ENCODE measurements at regions not wholly inside any gene's neighbourhood (a gene's known extent, or its start where the extent isn't known, plus 50 kb on each side); places are given as distances from the start of the nearest gene placed in this dataset.

DNA sequence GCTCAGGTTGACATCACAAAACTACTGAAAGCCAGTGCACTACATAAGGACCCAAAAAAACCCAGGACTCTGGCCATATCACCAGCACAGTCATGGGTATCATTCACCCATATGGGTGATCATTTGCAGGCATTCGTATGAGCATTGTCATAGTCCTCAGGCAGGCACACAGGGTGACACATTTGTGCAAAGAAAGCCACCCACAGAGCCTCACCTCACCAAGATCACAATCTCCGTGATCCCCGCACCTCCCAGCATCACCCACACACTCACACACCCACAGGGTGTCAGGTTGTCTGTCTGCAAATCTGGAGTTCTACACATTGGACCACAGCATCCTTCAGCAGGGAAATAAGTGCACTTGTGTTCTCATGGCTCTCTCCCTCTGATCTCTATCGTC lies 166.0 kb upstream of the LPP start:
- Histone ChIP-seq H3K36me3 (ENCODE audit: control insufficient read depth in 1 of 2, insufficient read depth in 2 of 2, low read length in 2 of 2) (no peaks in the 10 kb centered on the region), H3K4me1 (ENCODE audit: control insufficient read depth in 1 of 2, insufficient read depth in 2 of 2, low read length in 2 of 2) (peaks cover 7% of the 10 kb centered on the region in 2 donors), H3K27me3 (ENCODE audit: control insufficient read depth in 1 of 2, insufficient read depth in 2 of 2, low read length in 2 of 2) (no peaks in the 10 kb centered on the region), H3K9ac (ENCODE audit: low read depth in 1 of 2, low read length in 2 of 2) (no peak overlapping the region), H3K4me3 (ENCODE audit: low read depth in 1 of 2, low read length in 2 of 2) (no peak overlapping the region), H3K9me3 (ENCODE audit: control insufficient read depth in 1 of 2, low read length in 2 of 2) (no peaks in the 10 kb centered on the region), H3K27ac (ENCODE audit: low read depth, low read length) (no peak overlapping the region)

DNA sequence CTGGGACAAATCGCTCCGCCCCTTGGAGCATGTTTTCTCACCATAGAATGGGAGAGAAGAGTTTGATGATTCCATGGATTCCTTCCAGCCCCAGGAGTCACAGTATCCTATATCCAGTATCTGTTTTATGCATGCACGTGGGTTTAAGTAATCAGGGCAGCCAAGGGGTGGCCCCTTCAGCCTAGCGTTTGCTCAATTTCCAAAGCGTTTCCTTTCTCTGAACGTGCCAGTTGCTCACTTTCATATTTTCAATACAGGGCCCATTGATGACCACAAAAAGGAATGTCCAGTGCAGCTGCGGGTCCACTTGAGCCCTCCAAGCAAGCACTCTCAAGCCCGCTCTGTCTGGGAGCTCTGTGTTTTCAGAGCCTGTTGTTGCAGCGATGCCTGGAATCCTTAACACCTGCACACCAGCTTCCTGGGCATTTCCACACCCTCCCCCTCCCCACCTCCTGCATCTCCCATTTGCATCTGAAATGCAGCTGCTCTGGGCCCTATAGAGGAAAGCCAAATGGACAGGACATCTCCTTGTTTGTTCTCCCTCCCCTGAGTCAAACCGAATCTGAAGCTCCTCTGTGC lies 164.3 kb upstream of the LPP start:
- H3K27ac ChIP-seq (ENCODE audit: low read depth, low read length), result no peak overlapping the region
- H3K4me3 ChIP-seq (ENCODE audit: low read depth in 1 of 2, low read length in 2 of 2), result no peak overlapping the region
- peaks cover 7% of the 10 kb centered on the region in 2 donors for H3K4me1 ChIP-seq (ENCODE audit: control insufficient read depth in 1 of 2, insufficient read depth in 2 of 2, low read length in 2 of 2)
- no peaks in the 10 kb centered on the region for H3K9me3 ChIP-seq (ENCODE audit: control insufficient read depth in 1 of 2, low read length in 2 of 2)
- no peak overlapping the region for H3K9ac ChIP-seq (ENCODE audit: low read depth in 1 of 2, low read length in 2 of 2)
- H3K36me3 ChIP-seq (ENCODE audit: control insufficient read depth in 1 of 2, insufficient read depth in 2 of 2, low read length in 2 of 2), result no peaks in the 10 kb centered on the region
- no peaks in the 10 kb centered on the region for H3K27me3 ChIP-seq (ENCODE audit: control insufficient read depth in 1 of 2, insufficient read depth in 2 of 2, low read length in 2 of 2)

DNA sequence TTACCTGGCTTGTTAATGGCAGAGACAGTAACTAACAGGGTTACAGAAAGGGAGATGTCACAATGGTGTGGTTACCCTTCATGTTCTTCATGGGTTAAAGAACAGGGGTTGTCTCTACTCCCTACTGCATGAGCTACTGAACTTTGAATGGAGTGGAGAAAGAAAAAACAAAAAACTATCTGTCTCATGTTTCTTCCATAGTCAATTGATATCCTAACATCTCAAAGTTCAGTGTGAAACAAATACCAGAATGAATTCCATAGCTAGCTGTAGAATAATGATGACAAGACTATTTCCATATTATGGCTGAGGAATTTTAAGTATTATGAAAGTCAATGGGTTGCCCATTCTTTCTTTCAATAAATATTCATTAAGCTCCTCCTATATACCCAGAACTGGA lies 161.3 kb upstream of the LPP start:
- Histone ChIP-seq H3K27me3 (ENCODE audit: control insufficient read depth in 1 of 2, insufficient read depth in 2 of 2, low read length in 2 of 2) (no peaks in the 10 kb centered on the region), H3K4me1 (ENCODE audit: control insufficient read depth in 1 of 2, insufficient read depth in 2 of 2, low read length in 2 of 2) (peaks cover 1 to 4% of the 10 kb centered on the region in 2 donors), H3K9ac (ENCODE audit: low read depth in 1 of 2, low read length in 2 of 2) (no peak overlapping the region), H3K36me3 (ENCODE audit: control insufficient read depth in 1 of 2, insufficient read depth in 2 of 2, low read length in 2 of 2) (no peaks in the 10 kb centered on the region), H3K27ac (ENCODE audit: low read depth, low read length) (no peak overlapping the region), H3K4me3 (ENCODE audit: low read depth in 1 of 2, low read length in 2 of 2) (no peak overlapping the region), H3K9me3 (ENCODE audit: control insufficient read depth in 1 of 2, low read length in 2 of 2) (no peaks in the 10 kb centered on the region)

GRCh38 chr3:187994221-187995042 lies 159.5 kb upstream of the LPP start:
- no peaks in the 10 kb centered on the region for H3K36me3 ChIP-seq (ENCODE audit: control insufficient read depth in 1 of 2, insufficient read depth in 2 of 2, low read length in 2 of 2)
- no peak overlapping the region for H3K27ac ChIP-seq (ENCODE audit: low read depth, low read length)
- H3K27me3 ChIP-seq (ENCODE audit: control insufficient read depth in 1 of 2, insufficient read depth in 2 of 2, low read length in 2 of 2), result no peaks in the 10 kb centered on the region
- peaks cover 11% of the 10 kb centered on the region in 2 donors for H3K4me1 ChIP-seq (ENCODE audit: control insufficient read depth in 1 of 2, insufficient read depth in 2 of 2, low read length in 2 of 2)
- no peak overlapping the region for H3K4me3 ChIP-seq (ENCODE audit: low read depth in 1 of 2, low read length in 2 of 2)
- H3K9ac ChIP-seq (ENCODE audit: low read depth in 1 of 2, low read length in 2 of 2), result no peak overlapping the region
- H3K9me3 ChIP-seq (ENCODE audit: control insufficient read depth in 1 of 2, low read length in 2 of 2), result no peaks in the 10 kb centered on the region

DNA sequence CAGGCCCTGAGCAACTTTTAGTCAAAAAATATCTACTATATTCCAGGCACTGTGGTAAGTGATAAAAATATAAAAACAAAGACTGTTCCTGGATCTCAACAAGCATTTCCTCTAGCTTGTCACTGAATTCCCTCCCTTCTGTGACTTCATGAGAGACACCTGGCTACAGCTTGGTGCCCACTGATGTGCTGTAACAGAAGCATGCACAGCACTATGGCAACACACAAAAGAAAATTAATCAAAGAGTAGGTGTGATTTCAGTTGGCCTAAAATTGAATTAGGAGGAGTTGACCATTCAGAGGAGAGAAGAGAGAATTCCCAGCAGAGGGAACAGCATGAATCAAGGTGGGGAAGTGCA lies 158.9 kb upstream of the LPP start:
- H3K4me1 ChIP-seq (ENCODE audit: control insufficient read depth in 1 of 2, insufficient read depth in 2 of 2, low read length in 2 of 2), result peaks cover 15 to 17% of the 10 kb centered on the region in 2 donors
- no peaks in the 10 kb centered on the region for H3K27me3 ChIP-seq (ENCODE audit: control insufficient read depth in 1 of 2, insufficient read depth in 2 of 2, low read length in 2 of 2)
- no peak overlapping the region for H3K27ac ChIP-seq (ENCODE audit: low read depth, low read length)

DNA sequence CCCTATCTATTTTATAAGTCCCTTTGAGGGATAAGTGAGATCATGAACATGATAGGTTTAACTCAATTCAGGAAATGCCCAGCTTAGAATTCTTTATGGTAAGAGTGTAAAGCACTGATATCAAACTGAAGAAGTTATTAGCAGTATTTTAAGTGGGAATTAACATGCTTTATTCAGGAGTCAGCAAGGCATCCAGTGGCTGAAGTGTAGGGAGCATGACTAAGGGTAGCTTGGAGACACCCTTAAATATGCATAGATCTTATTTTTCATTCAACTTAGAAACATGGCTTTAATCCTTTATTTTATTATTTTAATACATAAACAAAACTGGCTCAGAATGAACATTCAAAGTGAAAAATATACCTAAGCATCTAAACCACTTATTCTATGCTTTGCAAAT lies 158.3 kb upstream of the LPP start:
- Histone ChIP-seq H3K9me3 (ENCODE audit: control insufficient read depth in 1 of 2, low read length in 2 of 2) (no peaks in the 10 kb centered on the region), H3K27ac (ENCODE audit: low read depth, low read length) (no peak overlapping the region), H3K4me3 (ENCODE audit: low read depth in 1 of 2, low read length in 2 of 2) (no peak overlapping the region), H3K4me1 (ENCODE audit: control insufficient read depth in 1 of 2, insufficient read depth in 2 of 2, low read length in 2 of 2) (peaks cover 22 to 23% of the 10 kb centered on the region in 2 donors), H3K36me3 (ENCODE audit: control insufficient read depth in 1 of 2, insufficient read depth in 2 of 2, low read length in 2 of 2) (no peaks in the 10 kb centered on the region), H3K9ac (ENCODE audit: low read depth in 1 of 2, low read length in 2 of 2) (no peak overlapping the region), H3K27me3 (ENCODE audit: control insufficient read depth in 1 of 2, insufficient read depth in 2 of 2, low read length in 2 of 2) (no peaks in the 10 kb centered on the region)

More for the DNA sequence above, 158.9 kb upstream of the LPP start:
- Histone ChIP-seq H3K9ac (ENCODE audit: low read depth in 1 of 2, low read length in 2 of 2) (no peak overlapping the region), H3K4me3 (ENCODE audit: low read depth in 1 of 2, low read length in 2 of 2) (no peak overlapping the region), H3K9me3 (ENCODE audit: control insufficient read depth in 1 of 2, low read length in 2 of 2) (no peaks in the 10 kb centered on the region), H3K36me3 (ENCODE audit: control insufficient read depth in 1 of 2, insufficient read depth in 2 of 2, low read length in 2 of 2) (no peaks in the 10 kb centered on the region)

DNA sequence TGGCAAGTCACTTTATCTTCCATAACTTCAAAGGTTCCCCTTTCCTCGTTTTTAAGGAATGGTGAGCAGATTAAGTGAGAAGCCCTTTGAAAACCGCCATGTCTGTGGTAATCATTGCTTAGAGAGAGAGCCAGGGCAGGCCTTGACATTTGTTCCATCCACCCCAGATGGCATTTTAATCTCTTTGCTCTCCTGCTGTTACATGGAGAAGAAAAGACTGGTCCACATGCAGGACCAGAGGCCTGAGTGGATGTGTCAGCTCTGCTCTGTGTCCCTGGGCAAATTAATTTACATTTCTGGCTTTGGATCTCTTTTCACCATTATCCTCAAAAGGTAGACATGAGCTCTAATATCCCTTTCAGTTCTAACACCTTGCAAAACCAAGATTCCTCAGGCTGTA lies 157.3 kb upstream of the LPP start:
- H3K27ac ChIP-seq (ENCODE audit: low read depth, low read length), result no peak overlapping the region
- H3K4me3 ChIP-seq (ENCODE audit: low read depth in 1 of 2, low read length in 2 of 2), result no peak overlapping the region
- no peaks in the 10 kb centered on the region for H3K36me3 ChIP-seq (ENCODE audit: control insufficient read depth in 1 of 2, insufficient read depth in 2 of 2, low read length in 2 of 2)
- no peaks in the 10 kb centered on the region for H3K27me3 ChIP-seq (ENCODE audit: control insufficient read depth in 1 of 2, insufficient read depth in 2 of 2, low read length in 2 of 2)
- H3K9me3 ChIP-seq (ENCODE audit: control insufficient read depth in 1 of 2, low read length in 2 of 2), result no peaks in the 10 kb centered on the region
- H3K4me1 ChIP-seq (ENCODE audit: control insufficient read depth in 1 of 2, insufficient read depth in 2 of 2, low read length in 2 of 2), result peaks cover 28 to 31% of the 10 kb centered on the region in 2 donors
- H3K9ac ChIP-seq (ENCODE audit: low read depth in 1 of 2, low read length in 2 of 2), result no peak overlapping the region

DNA sequence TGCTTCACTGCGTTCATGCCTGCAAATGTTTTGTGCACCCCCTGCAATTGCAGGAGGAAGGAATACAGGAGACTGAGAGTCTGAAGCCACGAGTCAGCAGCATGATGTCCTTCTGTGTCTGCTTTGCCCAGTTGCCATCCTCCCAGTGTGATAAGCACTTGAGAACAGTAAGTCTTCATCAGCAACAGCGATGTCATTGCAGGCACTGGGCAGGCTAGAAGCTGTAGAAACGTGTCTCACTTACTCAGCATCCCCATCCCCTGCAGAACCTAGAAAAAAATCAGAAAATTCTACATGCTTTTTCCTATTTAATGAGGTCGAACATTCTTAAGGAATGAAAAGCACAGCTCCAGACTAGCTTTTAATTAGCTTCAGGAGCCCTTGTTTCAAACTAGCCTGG lies 156.5 kb upstream of the LPP start:
- no peaks in the 10 kb centered on the region for H3K9me3 ChIP-seq (ENCODE audit: control insufficient read depth in 1 of 2, low read length in 2 of 2)
- H3K4me1 ChIP-seq (ENCODE audit: control insufficient read depth in 1 of 2, insufficient read depth in 2 of 2, low read length in 2 of 2), result peaks cover 34 to 40% of the 10 kb centered on the region in 2 donors
- H3K9ac ChIP-seq (ENCODE audit: low read depth in 1 of 2, low read length in 2 of 2), result no peak overlapping the region
- no peaks in the 10 kb centered on the region for H3K36me3 ChIP-seq (ENCODE audit: control insufficient read depth in 1 of 2, insufficient read depth in 2 of 2, low read length in 2 of 2)
- H3K27me3 ChIP-seq (ENCODE audit: control insufficient read depth in 1 of 2, insufficient read depth in 2 of 2, low read length in 2 of 2), result no peaks in the 10 kb centered on the region
- H3K4me3 ChIP-seq (ENCODE audit: low read depth in 1 of 2, low read length in 2 of 2), result no peak overlapping the region
- H3K27ac ChIP-seq (ENCODE audit: low read depth, low read length), result no peak overlapping the region

DNA sequence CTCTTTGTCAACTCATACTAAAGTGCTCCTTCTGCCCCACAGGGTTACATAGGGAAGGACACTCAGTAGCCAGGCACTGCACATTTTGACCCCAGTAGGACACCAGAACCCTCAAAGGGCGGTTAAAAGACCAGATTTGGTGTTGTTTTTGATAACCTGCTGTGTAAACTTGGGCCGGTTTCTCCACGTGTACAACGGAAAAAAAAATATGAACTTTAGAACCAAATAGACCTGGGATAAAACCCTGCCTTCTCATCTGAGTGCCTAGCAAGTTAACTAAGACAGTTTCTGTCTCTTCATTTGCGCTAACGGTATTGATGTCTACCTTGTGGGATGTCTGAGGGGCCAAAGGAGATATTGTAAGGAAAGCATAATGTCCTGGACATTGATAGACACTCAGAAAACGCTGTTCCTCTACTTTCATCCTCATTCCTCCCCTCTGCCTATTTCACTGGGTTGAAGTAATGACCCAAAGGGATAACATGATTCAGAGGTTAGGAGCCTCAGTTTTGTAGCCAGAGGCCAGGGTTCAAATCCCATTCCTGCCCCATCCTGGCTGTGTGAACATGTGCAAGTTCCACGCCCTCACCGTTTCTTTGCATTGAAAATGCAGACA lies 155.9 kb upstream of the LPP start:
- Histone ChIP-seq H3K27me3 (ENCODE audit: control insufficient read depth in 1 of 2, insufficient read depth in 2 of 2, low read length in 2 of 2) (no peaks in the 10 kb centered on the region), H3K27ac (ENCODE audit: low read depth, low read length) (no peak overlapping the region), H3K9me3 (ENCODE audit: control insufficient read depth in 1 of 2, low read length in 2 of 2) (no peaks in the 10 kb centered on the region), H3K9ac (ENCODE audit: low read depth in 1 of 2, low read length in 2 of 2) (no peak overlapping the region), H3K4me3 (ENCODE audit: low read depth in 1 of 2, low read length in 2 of 2) (no peak overlapping the region), H3K4me1 (ENCODE audit: control insufficient read depth in 1 of 2, insufficient read depth in 2 of 2, low read length in 2 of 2) (peaks cover 39 to 46% of the 10 kb centered on the region in 2 donors), H3K36me3 (ENCODE audit: control insufficient read depth in 1 of 2, insufficient read depth in 2 of 2, low read length in 2 of 2) (no peaks in the 10 kb centered on the region)

DNA sequence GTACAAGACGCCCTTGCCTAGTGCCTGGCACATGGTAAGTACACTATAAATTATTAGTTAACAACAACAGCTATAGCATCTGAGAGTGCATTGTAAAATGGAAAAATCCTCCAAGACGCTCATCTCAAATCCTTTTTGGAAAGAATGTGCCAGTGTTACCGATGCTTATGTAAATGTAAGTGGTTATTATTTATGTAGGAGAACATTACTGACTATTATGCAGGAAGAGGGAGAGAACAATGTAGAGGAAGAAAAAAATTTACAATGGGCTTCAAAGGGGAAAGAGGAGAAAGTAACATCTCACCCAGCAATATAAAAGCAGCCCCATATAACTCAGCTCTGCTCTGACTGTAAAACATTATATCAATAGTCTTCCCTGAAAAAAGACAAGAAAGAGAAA lies 155.3 kb upstream of the LPP start:
- no peak overlapping the region for H3K4me3 ChIP-seq (ENCODE audit: low read depth in 1 of 2, low read length in 2 of 2)
- H3K27ac ChIP-seq (ENCODE audit: low read depth, low read length), result no peak overlapping the region
- H3K4me1 ChIP-seq (ENCODE audit: control insufficient read depth in 1 of 2, insufficient read depth in 2 of 2, low read length in 2 of 2), result peaks cover 44 to 51% of the 10 kb centered on the region in 2 donors
- H3K9ac ChIP-seq (ENCODE audit: low read depth in 1 of 2, low read length in 2 of 2), result no peak overlapping the region
- H3K9me3 ChIP-seq (ENCODE audit: control insufficient read depth in 1 of 2, low read length in 2 of 2), result no peaks in the 10 kb centered on the region
- H3K27me3 ChIP-seq (ENCODE audit: control insufficient read depth in 1 of 2, insufficient read depth in 2 of 2, low read length in 2 of 2), result no peaks in the 10 kb centered on the region
- no peaks in the 10 kb centered on the region for H3K36me3 ChIP-seq (ENCODE audit: control insufficient read depth in 1 of 2, insufficient read depth in 2 of 2, low read length in 2 of 2)
